ENCODE measurements at regions not wholly inside any gene's neighbourhood (a gene's known extent, or its start where the extent isn't known, plus 50 kb on each side); places are given as distances from the start of the nearest gene placed in this dataset.
A peak's percentile ranks its signal among the peaks of the same experiment; 100 is the strongest.

- DNase-seq: no peak
These were observed 191.8 kb downstream of the MELK start for GRCh38 chr9:36764364-36765076.

DNA sequence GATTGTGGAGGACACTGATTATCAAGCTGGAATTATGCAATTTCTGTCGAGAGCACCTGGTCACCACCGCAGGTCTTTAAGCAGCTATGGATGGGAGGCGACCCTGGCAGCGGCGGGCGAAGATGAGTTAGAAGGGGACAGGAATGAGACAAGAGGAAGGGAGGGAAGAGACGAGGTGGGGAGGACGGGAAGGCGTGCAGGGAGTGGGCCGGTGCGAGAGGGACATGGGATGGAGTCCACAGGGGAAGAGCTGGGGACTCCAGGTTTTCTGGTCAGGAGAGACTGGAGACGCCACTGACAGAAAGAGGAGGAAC is 192.3 kb downstream of the MELK start:
- no peak for DNase-seq

DNA sequence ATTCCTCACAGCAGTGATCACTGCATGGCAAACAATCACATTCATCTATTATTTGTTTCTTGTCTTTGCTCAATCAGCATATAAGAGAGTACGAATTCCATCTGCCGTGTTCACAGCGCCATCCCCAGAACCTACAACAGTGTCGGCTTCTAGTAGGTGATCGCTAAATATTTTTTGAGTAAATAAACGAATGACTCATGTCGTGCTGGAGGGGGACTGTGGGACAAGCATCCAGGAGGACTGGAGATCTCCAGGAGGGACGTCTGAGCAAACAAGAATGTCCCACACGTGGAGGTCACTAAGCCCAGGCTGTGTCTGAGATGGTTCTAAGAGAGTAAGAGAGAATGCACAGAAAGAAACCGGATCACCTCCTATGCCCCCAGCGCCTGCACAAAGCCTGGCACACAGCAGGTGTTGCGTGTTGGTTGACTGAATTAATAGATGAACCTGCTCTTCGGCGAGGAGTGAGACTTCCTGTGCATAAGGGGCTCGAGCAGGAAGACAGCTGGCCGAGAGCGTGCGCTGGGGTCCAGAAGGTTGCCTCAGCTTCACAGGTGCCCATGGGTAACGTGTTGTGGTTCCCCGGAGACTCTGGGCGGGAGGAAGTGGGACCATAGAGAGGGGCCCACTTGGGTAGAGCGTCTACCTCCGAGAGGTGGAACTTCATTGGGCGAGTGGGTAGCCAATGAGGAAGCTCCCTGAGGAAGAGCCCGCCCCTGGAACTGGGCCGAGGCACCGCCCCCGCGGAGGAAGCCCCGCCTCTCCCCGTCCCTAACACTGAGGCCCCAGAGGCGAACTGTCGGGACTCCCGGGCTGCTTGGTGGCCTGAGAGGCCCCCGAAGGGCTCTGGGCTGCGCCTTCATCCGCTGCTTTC is 193.0 kb downstream of the MELK start:
- peak; percentile 95 to 96 for DNase-seq

GRCh38 chr9:36768677-36769076 is 196.0 kb downstream of the MELK start:
- no peak for DNase-seq

DNA sequence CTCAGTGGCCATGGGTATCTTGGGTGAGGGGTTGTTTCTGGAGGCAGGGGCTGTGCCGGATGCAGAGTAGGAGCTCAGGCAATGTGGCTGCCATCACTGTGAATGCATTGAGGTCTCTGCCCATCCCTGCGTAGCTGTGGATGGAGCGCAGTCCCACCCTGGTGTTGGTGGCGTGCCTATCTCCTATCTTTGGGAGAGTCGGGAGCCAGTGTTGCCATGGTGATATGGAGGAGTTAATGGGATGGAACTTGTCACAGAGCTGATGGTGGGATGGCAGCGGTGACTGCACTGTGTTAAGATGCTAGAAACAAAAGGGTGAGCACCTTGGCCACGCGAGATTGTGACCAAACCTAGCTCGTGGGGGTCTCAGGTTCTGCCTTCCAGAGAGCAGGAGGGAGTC is 197.3 kb downstream of the MELK start:
- no peak for DNase-seq

DNA sequence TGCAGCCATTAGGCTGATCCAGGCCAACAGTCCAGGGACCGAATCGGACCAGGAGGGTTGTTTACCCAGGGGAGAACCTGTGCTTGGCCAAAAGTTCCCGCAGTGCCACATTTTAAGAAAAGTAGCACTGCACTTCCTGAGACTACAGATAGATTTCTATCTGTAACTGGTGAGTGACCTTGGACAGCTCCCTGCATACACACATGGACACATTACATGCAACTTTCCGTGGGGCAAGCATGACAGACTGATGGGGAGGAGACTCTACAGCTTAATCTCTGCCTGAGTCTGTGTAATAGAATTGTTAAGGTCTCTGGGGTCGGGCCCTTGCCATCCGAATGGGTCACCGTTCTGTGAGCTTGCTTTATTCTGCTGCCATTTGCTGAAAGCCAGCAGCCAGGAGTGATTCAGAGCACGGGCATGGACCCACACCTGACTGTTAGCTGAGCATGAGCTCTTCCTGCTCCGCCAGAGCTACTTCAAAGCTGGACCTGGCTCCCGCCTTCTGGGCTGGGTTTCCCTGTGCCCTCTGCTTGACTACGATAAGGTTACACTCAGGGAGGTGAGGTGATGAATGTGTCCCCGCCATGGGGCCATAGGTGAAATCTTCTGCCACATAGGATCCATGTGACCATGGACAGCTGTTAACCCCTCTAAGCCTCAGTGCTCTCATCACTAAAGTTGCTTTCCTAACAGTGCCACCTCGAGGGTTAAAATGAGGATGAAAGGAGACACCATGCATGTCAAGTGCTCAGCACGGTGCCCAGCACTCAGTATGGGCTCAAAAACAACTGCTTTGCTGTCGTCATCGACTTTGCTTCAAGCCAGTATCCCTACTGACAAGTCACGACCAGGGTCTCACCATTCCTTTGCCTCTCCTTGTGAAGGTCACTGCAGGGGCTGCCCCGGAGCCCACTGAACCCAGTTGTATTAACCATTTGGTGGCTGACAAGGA is 200.0 kb downstream of the MELK start:
- no peak for DNase-seq

DNA sequence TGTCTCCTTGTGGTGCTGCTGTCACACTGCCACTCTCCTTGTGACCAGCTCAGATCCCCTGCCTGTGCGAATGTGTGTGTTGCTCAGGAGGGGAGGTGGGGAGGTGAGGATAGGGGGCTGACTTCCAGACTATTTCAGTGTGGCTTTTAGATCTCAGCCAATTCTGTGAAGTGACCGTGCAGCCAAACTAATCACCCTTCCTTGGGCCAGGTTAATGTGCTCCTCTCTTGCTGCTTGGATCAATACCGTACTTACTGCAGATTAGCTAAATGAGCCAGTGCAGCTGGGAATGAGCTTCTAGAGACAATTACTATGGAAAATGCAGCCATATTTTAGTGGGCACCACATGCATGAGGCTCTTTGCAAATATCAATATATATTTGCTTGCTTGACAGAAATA is 206.0 kb downstream of the MELK start:
- DNase-seq: no peak

DNA sequence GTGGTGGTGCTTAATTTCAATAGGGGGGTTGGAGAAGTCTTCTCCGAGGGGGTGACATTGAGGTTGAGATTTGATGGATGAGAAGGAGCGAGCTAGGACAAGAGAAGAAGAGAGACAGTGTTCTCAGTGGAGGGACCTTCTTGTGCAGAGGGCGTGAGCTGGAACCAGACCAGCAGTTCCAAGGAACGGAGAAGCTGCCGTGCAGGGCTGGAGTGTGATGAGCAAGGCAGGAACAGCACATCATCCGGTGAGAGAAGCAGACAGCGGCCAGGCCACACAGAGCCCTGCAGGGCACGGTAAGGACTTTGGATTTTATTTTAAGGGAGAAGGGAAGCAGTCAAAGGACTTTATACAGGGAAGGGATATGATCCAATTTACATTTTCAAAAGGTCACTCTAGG is 206.9 kb downstream of the MELK start:
- no peak for DNase-seq

GRCh38 chr9:36780186-36780585 is 207.5 kb downstream of the MELK start:
- DNase-seq: no peak

- DNase-seq: no peak
These were observed 208.8 kb downstream of the MELK start for GRCh38 chr9:36781533-36781932.

Data from CD4-positive, alpha-beta T cell treated with Interferon alpha-2 for 1 hour (primary cell).